PC-9 (cell line): ENCODE measurements at regions not wholly inside any gene's neighbourhood (a gene's known extent, or its start where the extent isn't known, plus 50 kb on each side); places are given as distances from the start of the nearest gene placed in this dataset.

Experiments used
- CTCF ChIP-seq: fragments of 200-600 bp; sonication (generic); conservative IDR thresholded peaks from 2 replicates; pipeline ENCODE4 v1.6.1; 2017; ENCODE audit warnings: mixed run types, antibody characterized with exemption, mild to moderate bottlenecking, moderate library complexity
- EZH2 ChIP-seq: fragments of 200-600 bp; sonication (generic); IDR thresholded peaks from 2 replicates; pipeline ENCODE4 v1.8.0; 2017; ENCODE audit warnings: antibody characterized with exemption, low read depth

GRCh38 chr3:157816896-157817295 lies 289.3 kb downstream of the SHOX2 start:
- TF ChIP-seq CTCF (no peak), EZH2 (no peak)
